ENCODE measurements at regions not wholly inside any gene's neighbourhood (a gene's known extent, or its start where the extent isn't known, plus 50 kb on each side); places are given as distances from the start of the nearest gene placed in this dataset.

DNA sequence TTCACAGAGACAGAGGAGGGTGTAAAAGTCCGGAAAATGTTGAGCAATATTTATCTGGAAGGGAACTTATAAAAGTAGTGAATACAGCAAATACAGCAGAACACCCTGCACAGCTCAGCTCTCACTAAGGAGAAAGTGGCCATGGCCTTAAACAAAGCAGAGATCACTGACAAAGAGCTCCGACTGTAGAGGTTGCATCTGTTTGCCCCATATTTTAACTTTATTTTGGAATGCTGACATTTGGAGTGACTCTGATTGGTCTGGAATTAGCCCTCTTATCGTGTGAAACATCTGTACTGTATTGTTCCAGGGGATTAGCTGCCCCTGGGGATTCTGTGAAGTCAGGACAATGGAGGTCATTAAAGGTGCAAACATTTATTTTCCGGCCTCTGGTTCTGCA lies 1275.7 kb upstream of the FLRT2 start:
- TF ChIP-seq, protein P1, sequence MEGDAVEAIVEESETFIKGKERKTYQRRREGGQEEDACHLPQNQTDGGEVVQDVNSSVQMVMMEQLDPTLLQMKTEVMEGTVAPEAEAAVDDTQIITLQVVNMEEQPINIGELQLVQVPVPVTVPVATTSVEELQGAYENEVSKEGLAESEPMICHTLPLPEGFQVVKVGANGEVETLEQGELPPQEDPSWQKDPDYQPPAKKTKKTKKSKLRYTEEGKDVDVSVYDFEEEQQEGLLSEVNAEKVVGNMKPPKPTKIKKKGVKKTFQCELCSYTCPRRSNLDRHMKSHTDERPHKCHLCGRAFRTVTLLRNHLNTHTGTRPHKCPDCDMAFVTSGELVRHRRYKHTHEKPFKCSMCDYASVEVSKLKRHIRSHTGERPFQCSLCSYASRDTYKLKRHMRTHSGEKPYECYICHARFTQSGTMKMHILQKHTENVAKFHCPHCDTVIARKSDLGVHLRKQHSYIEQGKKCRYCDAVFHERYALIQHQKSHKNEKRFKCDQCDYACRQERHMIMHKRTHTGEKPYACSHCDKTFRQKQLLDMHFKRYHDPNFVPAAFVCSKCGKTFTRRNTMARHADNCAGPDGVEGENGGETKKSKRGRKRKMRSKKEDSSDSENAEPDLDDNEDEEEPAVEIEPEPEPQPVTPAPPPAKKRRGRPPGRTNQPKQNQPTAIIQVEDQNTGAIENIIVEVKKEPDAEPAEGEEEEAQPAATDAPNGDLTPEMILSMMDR (IDR thresholded peaks at IDR 0.05): no peak
- TF ChIP-seq EP300 (IDR thresholded peaks at IDR 0.05; ENCODE audit: low read depth): no peak
- TF ChIP-seq POLR2AphosphoS5 (IDR thresholded peaks at IDR 0.05): no peak

Measured in transverse colon (tissue), 4 donors.